HG02852 (cell line): ENCODE measurements at regions not wholly inside any gene's neighbourhood (a gene's known extent, or its start where the extent isn't known, plus 50 kb on each side); places are given as distances from the start of the nearest gene placed in this dataset.
"Not testable (repeated sequence)": the region's sequence is repeated elsewhere in the genome, so short reads cannot be mapped to it uniquely, and the experiment has no call there.

Experiments
- ATAC-seq: cut with Tn5 transposase; IDR thresholded peaks from one replicate; pipeline ENCODE4 v1.9.1; 2021; ENCODE audit warnings: mild to moderate bottlenecking, moderate library complexity; ENCODE audit not compliant: unreplicated experiment

- no peak for ATAC-seq
Observed at GRCh38 chr12:28023156-28023887, 50.8 kb upstream of the PTHLH start.

DNA sequence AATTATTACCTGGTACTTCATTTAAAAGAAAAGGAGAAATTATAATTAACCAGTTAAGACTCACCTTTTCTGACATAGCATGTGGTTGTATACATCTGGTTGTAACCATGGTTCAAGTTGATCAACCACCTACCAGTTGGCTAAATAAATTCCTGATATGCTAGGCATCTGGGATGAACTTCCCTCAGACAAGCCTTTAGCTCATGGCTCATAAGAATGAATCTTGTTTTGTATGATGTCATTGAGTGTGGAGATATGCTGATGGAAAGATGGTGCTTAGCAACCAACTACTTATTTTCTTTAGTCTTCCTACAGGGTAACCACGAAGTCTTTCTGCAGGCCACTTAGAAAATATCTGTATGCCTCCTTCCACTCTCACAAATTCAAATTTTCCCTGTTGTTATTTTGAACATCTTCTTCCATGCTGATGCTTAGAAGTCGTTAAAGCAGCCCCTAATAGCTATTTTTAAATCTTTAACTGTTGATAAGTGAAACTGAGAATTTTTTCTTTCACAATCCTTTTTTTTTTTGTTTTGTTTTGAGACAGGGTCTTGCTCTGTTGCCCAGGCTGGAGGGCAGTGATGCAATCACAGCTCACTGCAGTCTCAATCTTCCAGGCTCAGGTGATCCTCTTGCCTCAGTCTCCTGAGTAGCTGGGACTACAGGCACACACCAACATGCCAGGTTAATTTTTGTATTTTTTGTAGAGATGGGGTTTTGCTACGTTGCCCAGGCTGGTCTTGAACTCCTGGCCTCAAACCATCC is 51.9 kb upstream of the PTHLH start:
- ATAC-seq: peak; percentile 48

DNA sequence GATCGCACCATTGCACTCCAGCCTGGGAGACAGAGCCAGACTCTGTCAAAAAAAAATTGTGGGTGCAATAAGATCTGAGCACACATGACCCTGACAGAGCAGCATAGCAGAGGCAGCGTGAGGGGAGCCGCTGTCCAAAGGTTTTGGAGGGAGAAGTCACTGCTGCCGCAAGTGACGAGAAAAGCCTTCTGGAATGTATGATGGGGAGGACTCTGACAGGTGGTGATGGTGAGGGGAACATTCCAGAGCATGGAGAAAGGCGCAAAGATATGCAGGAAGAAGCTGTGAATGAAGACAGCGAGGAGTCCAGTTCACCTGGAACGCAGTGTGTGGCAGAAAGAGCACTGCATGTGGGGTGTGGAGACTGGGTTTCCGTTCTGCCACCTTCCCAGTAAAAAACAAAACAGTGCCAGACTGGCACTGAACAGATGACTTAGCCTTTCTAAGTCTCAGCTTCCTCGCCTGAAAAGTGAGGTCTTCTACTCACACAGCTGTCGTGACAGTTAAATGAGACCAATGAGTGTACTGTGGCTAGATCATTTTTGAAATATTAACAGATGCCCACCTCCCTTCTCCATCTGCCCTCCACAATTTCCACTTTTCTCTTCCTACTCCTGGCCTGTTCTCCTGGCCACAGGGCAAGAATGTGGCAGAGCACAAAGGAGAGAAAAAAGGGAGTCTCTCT is 53.4 kb upstream of the PTHLH start:
- ATAC-seq: no peak

DNA sequence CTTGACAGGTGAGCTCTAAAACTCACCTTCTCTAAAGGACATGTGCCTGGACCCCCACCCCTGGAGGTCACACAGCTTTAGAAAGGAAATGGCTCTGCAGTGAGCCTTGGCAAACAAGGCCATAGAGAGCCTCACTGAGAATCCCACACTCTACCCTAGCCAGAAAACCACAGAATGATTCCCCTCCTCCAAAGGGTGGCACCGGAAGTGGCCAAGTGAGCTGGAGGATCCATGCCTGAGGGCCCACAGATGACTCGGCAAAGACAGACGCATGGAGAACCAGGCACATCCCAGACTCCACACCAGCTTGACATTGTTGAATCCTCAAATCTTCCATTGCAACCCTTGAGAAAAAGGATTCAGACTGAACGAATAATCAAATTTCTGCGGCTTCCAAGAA is 54.2 kb upstream of the PTHLH start:
- ATAC-seq: no peak

DNA sequence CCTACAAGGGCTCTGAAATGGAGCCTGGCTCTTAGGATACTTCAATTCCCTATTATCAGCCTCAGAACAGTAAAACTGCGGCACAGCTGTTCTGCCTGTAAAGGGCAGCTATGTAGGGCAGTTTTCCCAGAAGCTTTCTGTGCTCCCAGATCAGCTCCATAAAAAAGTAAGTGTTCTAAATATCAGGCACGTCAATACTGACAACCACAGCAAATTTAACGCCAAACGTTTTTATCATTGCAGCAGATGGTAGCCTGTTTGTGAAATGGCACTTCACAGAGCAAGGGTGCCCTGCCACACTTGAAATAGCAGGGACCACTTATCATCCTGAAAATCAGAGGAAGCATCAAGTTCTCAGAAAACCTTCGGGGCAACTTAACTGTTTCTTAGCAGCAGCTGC is 54.8 kb upstream of the PTHLH start:
- no peak for ATAC-seq

GRCh38 chr12:28027947-28028724 is 55.6 kb upstream of the PTHLH start:
- ATAC-seq: no peak

GRCh38 chr12:28032811-28033537 is 60.4 kb upstream of the PTHLH start:
- ATAC-seq: no peak

DNA sequence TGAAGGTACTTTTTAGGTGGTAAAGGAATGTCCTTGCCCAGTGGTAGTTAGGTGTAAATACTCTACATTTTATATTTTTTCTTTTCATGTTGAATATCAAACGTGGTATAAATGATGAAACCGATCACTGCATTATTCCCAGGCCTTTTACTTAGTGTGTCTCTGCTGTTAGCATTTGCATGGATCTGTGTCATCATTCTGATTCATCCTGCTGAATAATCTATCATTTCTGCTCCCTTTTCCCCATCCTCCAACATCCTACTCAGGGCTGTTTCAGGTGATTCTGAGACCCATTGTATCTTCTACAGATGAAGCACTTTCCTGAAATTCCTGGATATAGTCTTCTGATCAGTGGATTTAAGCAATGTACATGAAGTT is 61.0 kb upstream of the PTHLH start:
- ATAC-seq: no peak

DNA sequence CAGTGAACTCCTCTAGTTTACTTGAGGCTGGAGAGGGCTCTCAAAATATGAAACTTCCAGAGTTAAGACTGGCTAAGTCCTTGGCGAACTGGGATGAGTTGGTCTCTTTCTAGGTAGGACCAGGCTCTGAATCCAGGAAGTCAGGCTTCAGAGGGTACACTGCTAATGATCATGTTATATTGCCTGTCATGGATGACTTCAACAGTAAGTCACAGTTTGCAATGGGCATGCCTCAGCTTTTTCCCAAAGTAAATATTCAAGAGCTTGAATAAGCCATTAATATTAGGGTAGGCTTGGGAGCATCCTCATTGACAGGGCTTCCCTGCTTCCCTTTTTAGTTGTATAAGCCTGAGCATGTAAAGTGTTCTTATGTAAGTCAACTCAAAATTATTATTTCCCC is 61.7 kb upstream of the PTHLH start:
- no peak for ATAC-seq

GRCh38 chr12:28035500-28035899 is 63.0 kb upstream of the PTHLH start:
- no peak for ATAC-seq

DNA sequence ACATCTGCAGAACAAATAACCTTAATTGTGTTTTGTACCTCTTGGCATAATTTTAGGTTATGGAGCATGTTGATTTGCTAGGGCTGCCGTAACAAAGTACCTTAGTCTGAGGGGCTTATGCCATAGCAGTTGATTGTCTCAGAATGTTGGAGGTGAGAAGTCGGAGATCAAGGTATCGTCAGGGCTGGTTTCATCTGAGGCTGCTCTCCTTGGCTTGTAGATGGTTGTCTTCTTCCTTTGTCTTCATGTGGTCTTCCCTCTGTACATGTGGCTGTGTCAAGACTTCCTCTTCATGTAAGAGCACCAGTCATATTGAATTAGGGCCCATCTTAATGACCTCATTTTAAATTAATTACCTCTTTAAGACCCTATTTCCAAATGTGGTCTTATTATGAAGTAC is 64.4 kb upstream of the PTHLH start:
- no peak for ATAC-seq

- ATAC-seq: no peak
Observed at GRCh38 chr12:28040246-28040645, 67.7 kb upstream of the PTHLH start.

GRCh38 chr12:28046600-28046999 is 74.1 kb upstream of the PTHLH start:
- ATAC-seq: not testable (repeated sequence)

DNA sequence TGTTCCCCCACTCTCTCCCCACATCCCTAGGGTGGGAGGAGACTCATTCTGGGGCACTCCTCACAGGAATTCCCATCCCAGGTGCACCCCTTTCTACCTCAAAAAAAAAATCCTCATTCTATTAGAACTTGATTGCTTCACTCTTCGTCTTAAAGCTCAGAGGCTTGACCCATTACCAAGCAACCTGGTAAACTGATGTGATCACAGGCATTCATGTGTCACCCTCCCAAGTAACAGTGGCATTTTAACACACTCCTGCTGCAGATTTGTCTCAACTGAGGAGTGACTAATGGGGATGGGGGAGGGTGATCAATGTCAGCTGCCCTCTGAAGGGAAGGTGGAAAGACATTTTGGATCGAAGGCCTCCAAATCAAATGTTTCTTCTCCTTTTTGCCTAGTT is 78.1 kb upstream of the PTHLH start:
- no peak for ATAC-seq

DNA sequence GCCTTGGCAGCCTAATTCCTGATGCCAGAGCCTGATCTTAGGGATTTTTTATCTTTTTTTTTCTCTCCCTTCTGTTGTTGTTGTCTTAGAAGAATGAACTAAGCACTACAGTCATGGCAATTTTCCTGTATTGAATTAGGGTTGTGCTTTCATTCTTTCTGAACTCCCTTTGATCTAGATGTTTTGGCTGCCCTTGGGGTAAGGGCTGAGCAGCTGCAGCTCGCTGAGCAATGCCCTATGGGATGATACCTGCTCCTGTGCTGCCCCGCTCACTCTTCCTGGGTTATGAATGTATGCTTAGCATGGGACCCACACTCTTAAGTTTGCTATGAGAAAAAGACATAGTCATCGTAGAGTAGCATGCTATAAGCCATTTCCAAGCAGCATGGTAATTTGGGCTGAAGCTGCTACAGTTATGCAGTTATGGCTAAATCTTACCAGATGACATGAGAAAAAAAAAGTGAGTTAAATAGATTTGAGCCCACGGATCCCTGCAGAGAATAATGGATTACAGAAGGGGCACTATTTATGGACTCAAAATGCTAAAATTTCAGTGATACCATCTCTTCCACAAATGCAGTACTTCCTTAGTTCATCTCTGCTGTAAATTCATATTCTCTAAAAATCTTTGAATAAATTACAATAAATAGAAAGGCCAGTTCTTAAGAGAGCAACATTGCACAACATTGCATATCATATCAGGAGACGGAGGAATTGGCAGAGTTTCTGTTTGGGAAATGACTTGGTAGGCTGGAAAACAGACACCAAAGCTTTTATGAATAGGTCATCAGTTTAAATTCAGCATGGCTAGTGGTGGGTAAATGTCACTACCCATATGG is 79.2 kb upstream of the PTHLH start:
- no peak for ATAC-seq

GRCh38 chr12:28053564-28053963 is 81.0 kb upstream of the PTHLH start:
- no peak for ATAC-seq

- ATAC-seq: no peak
Observed at GRCh38 chr12:28054583-28054982, 82.0 kb upstream of the PTHLH start.

- ATAC-seq: no peak
Observed at GRCh38 chr12:28057856-28058615, 85.5 kb upstream of the PTHLH start.

DNA sequence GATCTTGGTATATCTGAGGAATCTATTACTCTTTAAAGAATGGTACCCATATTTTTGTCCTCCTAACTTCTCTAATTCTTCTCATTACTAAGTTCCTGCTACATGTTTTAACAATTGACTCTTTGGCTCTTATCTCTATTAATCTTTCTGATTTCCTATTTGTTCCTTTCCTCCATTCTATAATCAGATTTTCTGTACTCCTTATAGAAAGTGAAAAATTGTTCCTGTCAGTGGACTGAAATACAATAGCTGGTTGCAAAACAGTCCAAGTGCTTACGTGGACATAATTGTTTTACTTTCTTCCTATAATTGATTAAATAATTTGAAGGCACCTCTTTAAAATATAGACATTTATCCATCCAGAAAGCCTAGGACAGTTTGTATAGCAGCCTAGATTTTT is 86.7 kb upstream of the PTHLH start:
- ATAC-seq: no peak
